Mesenchymal stem cell (in vitro differentiated cells and primary cell): ENCODE measurements at regions not wholly inside any gene's neighbourhood (a gene's known extent, or its start where the extent isn't known, plus 50 kb on each side); places are given as distances from the start of the nearest gene placed in this dataset.
A peak's percentile ranks its signal among the peaks of the same experiment; 100 is the strongest.

Experiments
- DNase-seq: peaks from one replicate; pipeline ENCODE4 v3.0.0-alpha.2; 2013
- H2AFZ ChIP-seq: one replicate; pipeline ENCODE4 v1.6.1; 2013; ENCODE audit warnings: low read depth, mild to moderate bottlenecking, control low read depth, inconsistent platforms, low read length, moderate library complexity
- H2AK5ac ChIP-seq: 2 replicates; pipeline ENCODE4 v1.6.1; 2013; ENCODE audit warnings: low read length, moderate library complexity, mild to moderate bottlenecking, inconsistent platforms; ENCODE audit not compliant: severe bottlenecking
- H2BK120ac ChIP-seq: one replicate; pipeline ENCODE4 v1.6.1; 2013; ENCODE audit warnings: low read depth, mild to moderate bottlenecking, inconsistent platforms, low read length, moderate library complexity
- H2BK12ac ChIP-seq, 2 experiments: one replicate each; pipeline ENCODE4 v1.6.1; 2013; ENCODE audit warnings: inconsistent platforms in 2 of 2, low read length in 2 of 2, mild to moderate bottlenecking in 2 of 2, moderate library complexity in 2 of 2, control low read depth in 1 of 2
- H2BK15ac ChIP-seq: one replicate; pipeline ENCODE4 v1.6.1; 2013; ENCODE audit warnings: mild to moderate bottlenecking, low read depth, inconsistent platforms; ENCODE audit not compliant: poor library complexity, severe bottlenecking
- H2BK5ac ChIP-seq: 2 replicates; pipeline ENCODE4 v1.6.1; 2013; ENCODE audit warnings: low read depth, mild to moderate bottlenecking, low read length, control low read depth, inconsistent platforms; ENCODE audit not compliant: poor library complexity, severe bottlenecking
- H3K14ac ChIP-seq, 2 experiments: one replicate each; pipeline ENCODE4 v1.6.1; 2013; ENCODE audit warnings: inconsistent platforms in 2 of 2, low read length in 2 of 2, control low read depth in 1 of 2, mild to moderate bottlenecking in 1 of 2, moderate library complexity in 1 of 2
- H3K18ac ChIP-seq, 2 experiments: one replicate each; pipeline ENCODE4 v1.6.1; 2013; ENCODE audit warnings: inconsistent platforms in 2 of 2, low read length in 2 of 2, control low read depth in 1 of 2, low read depth in 1 of 2, mild to moderate bottlenecking in 1 of 2
- H3K23ac ChIP-seq, 2 experiments: one replicate each; pipeline ENCODE4 v1.6.1; 2013; ENCODE audit warnings: inconsistent platforms in 2 of 2, low read length in 2 of 2, mild to moderate bottlenecking in 2 of 2, moderate library complexity in 2 of 2, control low read depth in 1 of 2
- H3K27ac ChIP-seq: 2 replicates; pipeline ENCODE4 v1.5.1; 2013; ENCODE audit warnings: mild to moderate bottlenecking, moderate library complexity, low read length, control low read depth, inconsistent platforms; ENCODE audit not compliant: poor library complexity, severe bottlenecking
- H3K27me3 ChIP-seq, 2 experiments: 2 replicates each; pipeline versions ENCODE4 v1.6.1 to v1.7.0; 2013; ENCODE audit warnings: low read length in 2 of 2, mild to moderate bottlenecking in 2 of 2, moderate library complexity in 2 of 2, control low read depth in 1 of 2, inconsistent platforms in 1 of 2; ENCODE audit not compliant: control insufficient read depth in 1 of 2, insufficient read depth in 1 of 2
- H3K36me3 ChIP-seq, 2 experiments: 2 replicates each; pipeline versions ENCODE4 v1.6.1 to v1.7.0; 2013; ENCODE audit warnings: low read length in 2 of 2, control low read depth in 1 of 2, inconsistent platforms in 1 of 2, low read depth in 1 of 2, mild to moderate bottlenecking in 1 of 2; ENCODE audit not compliant: insufficient read depth in 2 of 2, control insufficient read depth in 1 of 2
- H3K4ac ChIP-seq, 2 experiments: one replicate each; pipeline ENCODE4 v1.6.1; 2013; ENCODE audit warnings: inconsistent platforms in 2 of 2, low read length in 2 of 2, mild to moderate bottlenecking in 2 of 2, moderate library complexity in 2 of 2, control low read depth in 1 of 2, low read depth in 1 of 2
- H3K4me1 ChIP-seq: 2 replicates; pipeline ENCODE4 v1.6.1; 2013; ENCODE audit warnings: low read depth, low read length, control low read depth; ENCODE audit not compliant: control insufficient read depth, insufficient read depth
- H3K4me2 ChIP-seq: 2 replicates; pipeline ENCODE4 v1.6.1; 2013; ENCODE audit warnings: low read length, mild to moderate bottlenecking, inconsistent platforms; ENCODE audit not compliant: poor library complexity, severe bottlenecking
- H3K4me3 ChIP-seq, 2 experiments: 2 replicates each; pipeline versions ENCODE4 v1.5.1 to v1.7.0; 2013; ENCODE audit warnings: low read length in 2 of 2, mild to moderate bottlenecking in 2 of 2, control low read depth in 1 of 2, low read depth in 1 of 2; ENCODE audit not compliant: insufficient read depth in 1 of 2
- H3K79me1 ChIP-seq: replicated peaks from 2 replicates; pipeline ENCODE4 v1.6.1; 2013; ENCODE audit warnings: mild to moderate bottlenecking, control low read depth, low read length, inconsistent platforms; ENCODE audit not compliant: poor library complexity, severe bottlenecking
- H3K9ac ChIP-seq: 2 replicates; pipeline ENCODE4 v1.7.0; 2013; ENCODE audit warnings: mild to moderate bottlenecking, low read length, moderate library complexity
- H3K9me3 ChIP-seq: 2 replicates; pipeline ENCODE4 v1.7.0; 2013; ENCODE audit warnings: mild to moderate bottlenecking, low read length; ENCODE audit not compliant: control insufficient read depth
- H4K8ac ChIP-seq: one replicate; pipeline ENCODE4 v1.6.1; 2013; ENCODE audit warnings: inconsistent platforms, mild to moderate bottlenecking, low read length, moderate library complexity
- H4K91ac ChIP-seq: one replicate; pipeline ENCODE4 v1.6.1; 2013; ENCODE audit warnings: mild to moderate bottlenecking, low read length, inconsistent platforms
- WGBS: methylation state at CpG from one replicate; pipeline ENCODE4 v1.1.7; 2013; ENCODE audit warnings: mixed read lengths; 5-methylcytosine and 5-hydroxymethylcytosine counted together

GRCh38 chr11:122173074-122173450 lies 57.0 kb upstream of the BLID start:
- Histone ChIP-seq H3K23ac (no peak overlapping the region), H3K79me1 (no peaks in the 10 kb centered on the region), H2BK120ac (no peak overlapping the region), H3K9me3 (no peaks in the 10 kb centered on the region), H3K14ac (no peak overlapping the region), H3K4ac (no peak overlapping the region), H3K27ac (no peak overlapping the region), H2AFZ (no peak overlapping the region), H4K91ac (no peak overlapping the region), H3K4me3 (peak overlapping the region in 1 of 2 experiments; percentile 40), H3K9ac (peak overlapping the region; percentile 22), H4K8ac (no peak overlapping the region), H2AK5ac (no peak overlapping the region), H3K36me3 (peaks cover 0 to 65% of the 10 kb centered on the region in 2 experiments), H3K4me1 (peaks cover 7% of the 10 kb centered on the region), H2BK15ac (no peak overlapping the region), H3K27me3 (no peaks in the 10 kb centered on the region), H3K4me2 (no peak overlapping the region), H3K18ac (no peak overlapping the region), H2BK12ac (no peak overlapping the region), H2BK5ac (no peak overlapping the region)
- 100% methylated on average over 1 of the region's 1 CpG for WGBS
- DNase-seq, result no peak

DNA sequence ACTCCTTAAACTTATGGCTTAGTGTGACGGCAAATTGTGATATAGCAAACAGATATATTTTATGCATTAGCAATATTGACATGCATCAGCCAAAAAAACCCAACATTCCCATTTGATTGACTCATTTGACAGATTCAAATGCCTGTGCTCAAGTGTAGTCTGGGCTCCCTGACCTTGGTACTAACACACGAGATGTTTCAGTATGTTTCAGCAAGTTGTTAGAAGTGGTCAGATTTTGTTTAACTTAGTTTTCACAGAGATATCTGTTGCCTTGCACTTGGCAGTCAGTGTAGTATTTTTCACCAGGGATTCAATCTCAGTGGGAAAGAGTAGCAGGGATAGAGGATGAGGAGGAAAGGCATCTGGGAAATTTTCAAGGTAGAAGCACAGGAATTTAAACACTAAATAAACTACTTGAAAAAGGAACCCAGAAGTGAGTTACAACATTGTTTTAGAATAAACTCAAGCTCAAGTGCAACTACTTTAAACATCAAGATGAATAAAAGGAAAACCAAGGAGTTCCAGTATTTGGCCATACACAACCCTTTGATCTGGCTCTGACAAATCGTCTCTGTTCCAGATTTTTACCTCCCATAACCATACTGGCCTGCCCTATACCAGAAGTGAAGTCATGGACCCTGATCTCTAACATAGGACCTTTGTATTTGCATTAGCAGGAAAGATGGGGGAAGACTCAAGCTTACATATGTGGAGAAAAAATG lies 56.5 kb upstream of the BLID start:
- Histone ChIP-seq H3K4me1 (peaks cover 7% of the 10 kb centered on the region), H3K4ac (peak overlapping the region in 1 of 2 experiments; percentile 12), H2AK5ac (peak overlapping the region; percentile 63), H4K91ac (no peak overlapping the region), H3K36me3 (peaks cover 0 to 63% of the 10 kb centered on the region in 2 experiments), H3K27me3 (no peaks in the 10 kb centered on the region), H3K9me3 (no peaks in the 10 kb centered on the region), H2BK12ac (no peak overlapping the region), H2AFZ (no peak overlapping the region), H3K4me2 (no peak overlapping the region), H3K79me1 (no peaks in the 10 kb centered on the region), H3K9ac (peak overlapping the region; percentile 22), H3K27ac (peak overlapping the region; percentile 56), H3K14ac (no peak overlapping the region), H4K8ac (no peak overlapping the region), H2BK15ac (no peak overlapping the region), H3K23ac (no peak overlapping the region), H3K4me3 (peak overlapping the region in 1 of 2 experiments; percentile 40), H2BK120ac (no peak overlapping the region), H3K18ac (peak overlapping the region in 1 of 2 experiments; percentile 72), H2BK5ac (no peak overlapping the region)
- DNase-seq, result peak; percentile 76
- 9% methylated on average over 2 of the region's 3 CpGs for WGBS

DNA sequence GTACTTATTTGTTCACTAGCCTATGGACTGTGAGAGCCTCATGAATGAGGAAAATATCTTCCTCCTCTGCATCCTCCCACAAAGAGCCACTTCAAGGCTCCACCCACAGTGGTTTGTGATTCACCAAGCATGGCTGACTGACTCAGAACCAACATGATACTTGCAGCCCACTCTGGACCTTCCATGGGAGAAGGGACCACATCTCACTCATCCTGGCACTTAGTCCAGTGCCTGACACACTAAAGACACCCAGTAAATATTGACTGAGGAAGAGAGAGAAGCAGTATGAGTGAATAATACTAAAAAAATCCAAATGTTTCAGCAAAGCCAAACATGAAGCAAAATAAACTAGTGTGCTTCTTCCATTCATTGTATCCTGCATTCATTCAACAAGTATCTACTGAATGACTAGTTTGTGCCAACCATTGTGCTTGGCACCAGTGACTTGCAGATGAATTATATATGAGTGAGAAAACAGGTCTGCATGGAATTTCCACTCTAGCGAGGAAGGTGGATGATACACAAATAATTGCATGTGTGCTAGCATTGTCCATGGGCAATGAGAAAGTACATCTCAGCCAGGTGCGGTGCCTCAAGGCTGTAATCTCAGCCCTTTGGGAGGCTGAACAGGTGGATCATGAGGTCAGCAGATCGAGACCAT lies 54.9 kb upstream of the BLID start:
- H3K18ac ChIP-seq, result no peak overlapping the region
- H2BK15ac ChIP-seq, result peak overlapping the region; percentile 48
- no peak overlapping the region for H4K91ac ChIP-seq
- H3K14ac ChIP-seq, result no peak overlapping the region
- peak overlapping the region in 1 of 2 experiments; percentile 44 for H3K4me3 ChIP-seq
- no peak overlapping the region for H3K4me2 ChIP-seq
- H3K23ac ChIP-seq, result no peak overlapping the region
- no peak overlapping the region for H2AFZ ChIP-seq
- H2BK12ac ChIP-seq, result peak overlapping the region in 1 of 2 experiments; percentile 86
- H3K79me1 ChIP-seq, result no peaks in the 10 kb centered on the region
- peak; percentile 88 for DNase-seq
- H3K9me3 ChIP-seq, result no peaks in the 10 kb centered on the region
- no peaks in the 10 kb centered on the region for H3K27me3 ChIP-seq
- peaks cover 5% of the 10 kb centered on the region for H3K4me1 ChIP-seq
- 92% methylated on average over 2 of the region's 3 CpGs for WGBS
- no peak overlapping the region for H2BK5ac ChIP-seq
- peak overlapping the region in 1 of 2 experiments; percentile 40 for H3K4ac ChIP-seq
- no peak overlapping the region for H2BK120ac ChIP-seq
- no peak overlapping the region for H3K27ac ChIP-seq
- peak overlapping the region; percentile 70 for H3K9ac ChIP-seq
- H3K36me3 ChIP-seq, result peaks cover 0 to 54% of the 10 kb centered on the region in 2 experiments
- no peak overlapping the region for H2AK5ac ChIP-seq
- H4K8ac ChIP-seq, result peak overlapping the region; percentile 73

DNA sequence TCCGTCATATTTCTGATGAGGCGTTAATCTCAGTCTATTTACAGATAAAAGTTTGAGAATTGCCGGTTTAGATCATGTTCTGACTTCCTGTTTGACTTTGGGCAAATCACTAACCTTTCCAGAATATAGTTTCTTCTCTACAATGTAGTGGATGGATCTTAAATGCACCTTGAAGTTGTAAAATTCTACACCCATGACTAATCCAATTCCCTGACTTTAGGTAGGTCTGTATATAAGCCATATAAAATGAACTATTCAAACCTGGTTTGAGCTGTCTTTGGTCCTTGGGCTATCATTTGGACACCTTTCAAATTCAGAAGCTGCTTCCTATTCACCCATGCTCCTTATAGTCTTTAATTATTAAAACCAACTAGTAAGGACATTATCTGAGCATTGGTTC lies 52.2 kb upstream of the BLID start:
- 100% methylated on average over 2 of the region's 3 CpGs for WGBS
- Histone ChIP-seq H3K14ac (no peak overlapping the region), H3K18ac (no peak overlapping the region)

More for the DNA sequence above, 52.2 kb upstream of the BLID start:
- H3K4me1 ChIP-seq, result peaks cover 1% of the 10 kb centered on the region
- H3K27me3 ChIP-seq, result no peaks in the 10 kb centered on the region
- no peak overlapping the region for H2BK5ac ChIP-seq
- H2AFZ ChIP-seq, result no peak overlapping the region
- no peak overlapping the region for H3K4ac ChIP-seq
- no peaks in the 10 kb centered on the region for H3K9me3 ChIP-seq
- no peak overlapping the region for H2BK15ac ChIP-seq
- DNase-seq, result no peak
- H3K4me2 ChIP-seq, result no peak overlapping the region
- H3K9ac ChIP-seq, result peak overlapping the region; percentile 83
- no peak overlapping the region for H3K27ac ChIP-seq
- H2BK120ac ChIP-seq, result no peak overlapping the region
- no peak overlapping the region for H4K91ac ChIP-seq
- H2BK12ac ChIP-seq, result no peak overlapping the region
- no peak overlapping the region for H3K23ac ChIP-seq
- no peak overlapping the region for H4K8ac ChIP-seq
- no peak overlapping the region for H2AK5ac ChIP-seq
- no peak overlapping the region for H3K4me3 ChIP-seq
- H3K36me3 ChIP-seq, result peaks cover 0 to 57% of the 10 kb centered on the region in 2 experiments
- no peaks in the 10 kb centered on the region for H3K79me1 ChIP-seq
